ENCODE measurements at regions not wholly inside any gene's neighbourhood (a gene's known extent, or its start where the extent isn't known, plus 50 kb on each side); places are given as distances from the start of the nearest gene placed in this dataset.

DNA sequence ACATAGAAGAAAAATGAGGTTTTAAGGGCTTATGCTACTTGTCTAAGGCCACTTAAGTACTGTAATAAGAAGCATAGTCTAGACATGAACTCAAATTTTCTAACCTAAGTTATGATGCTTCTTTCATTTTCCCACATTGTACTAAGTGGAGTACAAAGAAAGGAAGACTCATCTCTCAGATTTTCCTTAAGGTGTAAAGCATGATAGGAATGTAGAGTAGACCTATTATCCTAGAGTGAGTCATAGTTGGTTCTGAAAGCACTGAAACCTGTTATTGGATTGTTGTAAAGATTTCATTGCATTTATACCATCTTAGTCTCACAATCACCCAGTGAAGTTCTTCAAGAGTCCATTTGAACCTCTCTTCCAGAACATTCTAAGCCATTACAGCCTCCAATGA is 343.8 kb downstream of the TOX3 start:
- TF ChIP-seq CTCF (IDR thresholded peaks at IDR 0.05) (no peak), ZFX (IDR thresholded peaks at IDR 0.05; ENCODE audit: borderline replicate concordance) (no peak)
